GM19025 (cell line): ENCODE measurements at regions not wholly inside any gene's neighbourhood (a gene's known extent, or its start where the extent isn't known, plus 50 kb on each side); places are given as distances from the start of the nearest gene placed in this dataset.

Experiments
- ATAC-seq: cut with Tn5 transposase; IDR thresholded peaks from one replicate; pipeline ENCODE4 v1.9.1; 2021; ENCODE audit warnings: mild to moderate bottlenecking, low read depth, moderate library complexity; ENCODE audit not compliant: unreplicated experiment

DNA sequence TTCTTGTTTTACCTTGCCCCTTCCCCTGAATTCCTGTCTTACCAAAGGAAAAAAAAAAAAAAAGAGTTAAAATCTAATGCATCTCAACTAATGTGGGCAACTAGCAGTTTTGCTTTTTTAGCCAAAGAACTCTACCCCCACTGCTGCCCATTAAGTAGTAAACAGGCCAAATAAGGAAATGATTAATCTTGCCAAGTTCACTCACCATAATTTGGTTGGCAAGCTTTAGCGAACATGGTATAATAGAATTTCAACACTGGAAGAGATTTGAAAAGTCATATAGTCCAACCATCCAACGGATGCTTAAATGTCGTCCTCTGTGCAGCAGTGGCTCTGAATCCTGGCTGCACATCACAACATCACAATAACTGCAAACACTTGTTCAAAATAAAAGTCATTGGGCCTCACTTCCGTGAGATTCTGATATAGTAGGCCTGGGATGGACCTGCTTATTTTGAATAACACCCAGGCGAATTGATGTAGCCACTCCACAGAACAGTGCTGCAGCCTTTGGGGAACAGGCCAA is 142.0 kb upstream of the UBE2E1 start:
- no peak for ATAC-seq

- no peak for ATAC-seq
Measured at GRCh38 chr3:23664459-23664858, 141.3 kb upstream of the UBE2E1 start.

- ATAC-seq = no peak
Measured at GRCh38 chr3:23665741-23666140, 140.0 kb upstream of the UBE2E1 start.

- ATAC-seq = no peak
Measured at GRCh38 chr3:23666818-23667217, 138.9 kb upstream of the UBE2E1 start.

DNA sequence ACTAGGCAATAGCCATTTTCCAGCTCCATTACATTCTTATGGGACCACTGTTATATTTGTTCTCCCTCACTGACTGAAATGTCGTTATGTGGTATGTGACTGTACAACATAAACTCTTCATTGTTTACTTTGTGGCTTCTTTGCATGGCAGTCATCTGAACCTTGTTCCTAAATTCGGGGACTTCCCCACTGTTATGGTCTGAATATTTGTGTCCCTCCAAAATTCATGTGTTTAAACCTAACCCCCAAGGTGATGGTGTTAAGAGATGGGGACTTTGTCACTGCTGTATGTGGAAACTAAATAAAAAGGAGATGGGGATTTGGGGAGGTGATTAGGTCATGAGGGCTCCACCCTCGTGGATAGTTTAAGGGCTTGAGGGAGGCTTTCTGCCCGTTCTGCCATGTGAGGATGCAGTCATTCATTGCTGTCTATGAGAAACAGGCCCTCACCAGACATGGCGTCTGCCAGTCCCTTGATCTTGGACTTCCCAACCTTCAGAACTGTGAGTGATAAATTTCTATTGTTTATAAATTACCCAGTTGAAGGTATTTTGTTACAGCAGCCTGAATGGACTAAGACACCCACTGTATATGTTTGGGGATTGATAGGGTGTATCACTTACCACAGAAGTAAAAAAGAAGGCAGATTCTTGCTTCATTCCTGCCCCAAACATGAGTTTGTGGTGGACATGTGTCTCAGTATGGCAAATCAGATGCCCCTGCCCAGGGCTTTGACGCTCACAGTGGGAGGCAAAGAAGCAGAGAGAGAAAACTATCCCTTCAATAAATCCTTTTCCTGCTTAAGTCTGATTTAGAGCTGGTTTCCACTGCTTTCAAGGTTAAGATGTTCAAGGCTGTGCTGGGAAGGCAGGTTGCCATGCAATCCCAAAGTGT is 138.0 kb upstream of the UBE2E1 start:
- ATAC-seq = no peak

DNA sequence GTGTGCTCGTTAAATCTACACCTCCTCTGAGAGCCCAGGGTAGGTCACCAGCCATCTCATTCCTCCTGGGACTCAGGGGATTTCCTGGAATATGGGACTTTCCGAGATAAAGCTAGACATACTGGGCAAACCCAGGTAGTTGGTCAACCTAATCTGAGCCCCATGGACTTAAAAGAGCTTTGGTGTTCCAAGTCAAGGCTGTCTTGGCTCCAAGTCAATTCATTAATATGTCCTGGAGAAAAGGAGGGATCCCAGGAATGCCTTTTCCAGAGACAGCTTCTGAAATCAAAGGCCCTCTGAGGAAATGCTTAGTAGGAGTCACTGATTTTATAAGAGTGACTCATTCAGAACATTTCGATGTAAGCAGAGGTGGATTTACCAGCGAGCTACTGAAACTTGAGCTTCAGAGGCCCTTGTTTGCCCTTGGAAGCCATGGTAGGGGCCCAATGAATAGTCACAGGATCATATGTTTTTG is 137.3 kb upstream of the UBE2E1 start:
- ATAC-seq = no peak

DNA sequence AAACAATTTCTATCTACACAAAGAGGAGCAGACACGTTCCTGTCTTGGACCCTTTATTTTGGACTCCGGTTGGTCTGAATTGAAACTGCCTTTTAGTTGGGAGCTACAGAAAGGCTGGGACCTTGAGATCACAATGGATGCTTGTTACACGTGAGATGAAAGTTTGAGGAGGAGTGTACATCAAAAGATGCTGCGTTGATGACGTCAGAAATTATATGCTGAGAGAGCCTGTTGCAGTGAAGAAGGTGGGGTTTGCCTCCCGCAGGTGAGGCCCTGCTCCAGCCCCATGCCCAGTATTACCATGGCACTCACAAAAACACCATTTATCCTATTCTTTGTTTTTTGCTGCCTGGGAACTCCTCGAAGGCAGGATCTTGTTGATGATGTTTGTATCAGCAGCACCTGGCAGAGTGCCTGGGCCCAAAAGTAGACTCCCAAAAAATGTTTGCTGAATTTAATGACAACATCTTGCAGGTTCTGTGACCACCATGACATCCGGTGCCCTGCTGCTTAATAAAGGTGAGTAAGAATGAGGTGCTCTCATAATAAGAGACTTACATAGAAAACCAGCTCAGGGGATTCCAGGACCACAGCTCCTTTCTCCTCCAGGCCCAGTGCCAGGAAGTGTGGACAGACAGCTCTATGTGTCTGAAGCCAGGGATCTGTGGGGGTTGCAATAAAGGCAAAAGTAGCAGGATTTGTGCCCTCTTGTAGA is 136.1 kb upstream of the UBE2E1 start:
- ATAC-seq = no peak

GRCh38 chr3:23671851-23672589 is 133.7 kb upstream of the UBE2E1 start:
- no peak for ATAC-seq

- ATAC-seq = no peak
Measured at GRCh38 chr3:23672628-23673027, 133.1 kb upstream of the UBE2E1 start.

DNA sequence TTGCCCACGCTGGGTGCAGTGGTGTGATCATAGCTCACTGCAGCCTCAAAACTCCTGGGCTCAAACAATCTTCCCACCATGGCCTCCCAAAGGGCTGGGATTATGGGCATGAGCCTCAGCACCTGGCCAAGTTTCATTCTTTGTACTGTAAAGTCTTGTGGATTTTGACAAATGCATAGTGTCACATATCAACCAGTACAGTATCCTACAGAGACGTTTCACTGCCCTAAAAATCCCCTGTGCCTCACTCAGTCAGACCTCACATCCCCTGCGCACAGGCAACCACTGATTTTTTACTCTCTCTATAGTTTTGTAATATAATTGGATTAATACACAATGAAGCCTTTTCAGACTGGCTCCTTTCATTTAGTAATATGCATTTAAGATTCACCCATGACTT is 130.7 kb upstream of the UBE2E1 start:
- no peak for ATAC-seq

- no peak for ATAC-seq
Measured at GRCh38 chr3:23676093-23676492, 129.7 kb upstream of the UBE2E1 start.

DNA sequence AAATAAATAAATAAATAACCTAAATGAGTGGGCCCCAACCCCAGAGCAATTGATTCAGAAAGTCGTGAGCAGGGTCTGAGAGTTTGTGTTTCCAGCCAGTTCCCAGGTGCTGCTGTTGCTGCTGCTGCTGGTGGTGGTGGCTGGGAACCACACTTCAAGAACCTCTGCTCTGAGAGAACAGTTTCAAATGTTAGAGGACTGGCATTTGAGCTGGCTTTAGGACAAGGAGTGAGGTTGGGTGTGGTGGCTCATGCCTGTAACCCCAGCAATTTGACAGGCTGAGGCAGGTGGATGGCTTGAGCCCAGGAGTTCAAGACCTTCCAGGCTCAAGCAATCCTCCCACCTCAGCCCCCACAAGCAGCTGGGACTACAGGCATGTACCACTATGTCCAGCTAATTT is 123.1 kb upstream of the UBE2E1 start:
- no peak for ATAC-seq

DNA sequence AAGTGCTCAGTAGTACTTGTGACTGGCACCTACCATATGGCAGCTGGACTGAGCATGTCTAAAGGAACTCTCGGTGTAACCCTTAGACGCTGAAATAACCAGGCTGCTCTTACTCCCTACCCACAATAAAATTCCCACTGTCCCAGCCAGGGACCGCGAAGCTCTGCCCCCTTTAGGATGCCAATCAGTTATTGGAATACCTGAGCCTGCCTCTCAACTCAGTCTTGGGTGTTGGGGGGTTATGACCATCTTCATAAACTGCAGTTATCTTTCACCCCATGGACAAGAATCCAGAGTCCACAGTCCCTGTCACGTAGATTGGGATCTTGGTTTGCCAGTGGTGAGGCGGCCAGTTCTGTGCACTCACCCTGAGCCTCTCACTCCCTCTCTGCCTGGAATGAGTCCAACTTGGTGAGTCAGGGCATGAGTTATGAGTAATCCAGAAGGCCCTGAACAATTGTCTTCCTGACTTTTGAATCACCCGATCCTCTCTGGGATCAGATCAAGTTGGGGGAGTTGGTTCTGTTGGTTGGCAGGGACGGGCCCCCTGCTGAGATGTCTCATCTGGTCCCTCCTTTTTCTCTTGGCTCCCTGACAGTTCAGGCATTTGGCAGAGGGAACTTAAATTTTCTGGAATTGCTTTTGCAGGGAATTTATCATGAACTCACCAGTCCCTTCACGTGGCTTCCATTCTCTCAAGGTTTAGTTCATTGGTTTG is 120.1 kb upstream of the UBE2E1 start:
- ATAC-seq = no peak

DNA sequence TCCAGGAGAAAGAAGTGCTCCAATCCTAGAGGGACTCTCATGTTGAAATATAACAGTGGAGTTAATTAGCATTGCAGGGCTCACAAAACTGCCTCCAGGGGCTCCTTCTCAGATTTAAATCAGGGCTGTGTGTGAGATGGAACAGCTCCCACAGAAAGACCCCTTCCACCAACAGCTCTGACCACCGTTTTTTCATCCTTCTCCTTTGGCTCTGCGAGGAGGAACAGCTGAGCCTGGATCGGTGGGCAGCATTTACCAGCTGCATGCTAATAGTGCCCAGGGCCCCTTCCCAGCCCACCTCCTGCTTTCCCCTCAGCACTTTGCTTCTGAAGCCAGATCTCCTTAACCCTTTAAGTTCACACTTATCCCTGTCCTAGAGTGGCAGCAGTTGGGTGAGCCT is 119.2 kb upstream of the UBE2E1 start:
- ATAC-seq = no peak

- no peak for ATAC-seq
Measured at GRCh38 chr3:23691357-23691895, 114.3 kb upstream of the UBE2E1 start.

GRCh38 chr3:23696842-23697241 is 108.9 kb upstream of the UBE2E1 start:
- ATAC-seq = no peak

DNA sequence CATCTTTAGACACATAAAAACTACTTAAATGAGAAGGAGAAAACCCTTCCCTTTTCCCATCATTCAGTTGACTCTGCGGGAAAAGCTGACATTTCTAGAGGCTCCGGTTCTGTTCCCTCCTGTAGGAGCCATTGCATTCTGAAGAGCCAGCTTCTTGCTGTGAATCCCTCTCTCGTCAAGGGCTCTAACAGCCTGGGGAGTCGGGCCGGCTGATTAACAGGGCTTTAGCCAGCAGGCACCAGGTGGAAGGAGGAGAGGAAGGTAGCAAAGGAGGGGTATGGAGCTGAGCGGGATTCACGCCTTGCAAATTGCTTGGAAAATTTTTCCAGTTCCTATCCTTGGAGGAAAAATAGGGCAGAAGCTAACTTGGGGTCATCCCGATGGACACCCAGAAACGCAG is 108.3 kb upstream of the UBE2E1 start:
- ATAC-seq = no peak

DNA sequence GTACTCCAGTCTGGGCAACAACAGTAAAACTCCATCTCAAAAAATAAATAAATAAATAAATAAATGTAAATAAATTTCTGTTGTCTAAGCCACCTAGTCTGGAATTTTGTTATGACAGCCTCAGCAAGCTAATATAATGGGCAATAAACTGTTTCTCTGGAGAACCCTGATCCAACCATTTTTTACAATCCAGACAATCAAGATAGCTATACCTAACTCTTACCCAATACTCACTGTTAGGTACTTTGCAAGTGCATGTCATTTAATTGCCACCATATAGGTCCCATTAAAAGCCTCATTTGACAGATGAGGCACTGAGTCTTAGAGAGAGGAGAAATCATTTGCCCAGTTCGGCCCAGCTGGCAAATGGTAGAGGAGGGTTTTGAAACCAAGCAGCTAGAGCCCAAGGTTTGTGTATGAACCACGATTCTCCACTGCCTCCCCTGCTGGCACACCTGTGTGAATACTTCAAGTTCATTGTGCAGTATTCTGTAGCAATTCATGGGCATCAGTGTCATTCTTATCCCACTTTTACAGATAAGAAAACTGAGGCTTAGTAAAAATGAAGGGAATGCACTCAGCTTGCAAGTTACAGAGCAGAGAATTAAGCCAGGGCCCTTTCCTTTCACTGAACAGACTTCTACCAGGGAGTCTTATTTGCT is 107.0 kb upstream of the UBE2E1 start:
- ATAC-seq = no peak

- no peak for ATAC-seq
Measured at GRCh38 chr3:23700616-23701015, 105.1 kb upstream of the UBE2E1 start.
